ENCODE measurements at regions not wholly inside any gene's neighbourhood (a gene's known extent, or its start where the extent isn't known, plus 50 kb on each side); places are given as distances from the start of the nearest gene placed in this dataset.

GRCh38 chr5:98468188-98468869, 305.1 kb upstream of the RGMB start:
- no peak for DNase-seq

- DNase-seq = no peak
These were observed 302.7 kb upstream of the RGMB start for GRCh38 chr5:98470747-98471146.

GRCh38 chr5:98471458-98471857, 302.0 kb upstream of the RGMB start:
- DNase-seq = no peak

- DNase-seq = no peak
These were observed 299.2 kb upstream of the RGMB start for GRCh38 chr5:98474216-98474615.

GRCh38 chr5:98474782-98475181, 298.7 kb upstream of the RGMB start:
- DNase-seq = no peak

GRCh38 chr5:98482321-98483300, 290.9 kb upstream of the RGMB start:
- DNase-seq = no peak

- no peak for DNase-seq
These were observed 290.2 kb upstream of the RGMB start for GRCh38 chr5:98483301-98483685.

- DNase-seq = no peak
These were observed 284.4 kb upstream of the RGMB start for GRCh38 chr5:98489021-98489420.

GRCh38 chr5:98490348-98490747, 283.1 kb upstream of the RGMB start:
- no peak for DNase-seq

- DNase-seq = no peak
These were observed 281.2 kb upstream of the RGMB start for GRCh38 chr5:98492258-98492657.

- DNase-seq = no peak
These were observed 276.0 kb upstream of the RGMB start for GRCh38 chr5:98497418-98497817.

- DNase-seq = no peak
These were observed 275.4 kb upstream of the RGMB start for GRCh38 chr5:98498028-98498427.

- no peak for DNase-seq
These were observed 273.6 kb upstream of the RGMB start for GRCh38 chr5:98499892-98500291.

- DNase-seq = no peak
These were observed 272.7 kb upstream of the RGMB start for GRCh38 chr5:98500811-98501210.

GRCh38 chr5:98503616-98504015, 269.8 kb upstream of the RGMB start:
- no peak for DNase-seq

- DNase-seq = no peak
These were observed 269.0 kb upstream of the RGMB start for GRCh38 chr5:98504505-98504904.

GRCh38 chr5:98510143-98510985, 263.1 kb upstream of the RGMB start:
- no peak for DNase-seq

- DNase-seq = no peak
These were observed 260.1 kb upstream of the RGMB start for GRCh38 chr5:98513380-98513779.

GRCh38 chr5:98514215-98514614, 259.2 kb upstream of the RGMB start:
- DNase-seq = no peak

GRCh38 chr5:98516701-98517100, 256.8 kb upstream of the RGMB start:
- no peak for DNase-seq

- no peak for DNase-seq
These were observed 255.7 kb upstream of the RGMB start for GRCh38 chr5:98517560-98518366.

- no peak for DNase-seq
These were observed 254.7 kb upstream of the RGMB start for GRCh38 chr5:98518754-98519153.

Measured in NCI-H82 (cell line).